Lower lobe of right lung (tissue), 2 donors: ENCODE measurements at regions not wholly inside any gene's neighbourhood (a gene's known extent, or its start where the extent isn't known, plus 50 kb on each side); places are given as distances from the start of the nearest gene placed in this dataset.

ENCODE experiments used
- ATAC-seq, 2 donors: fragments of 200-7000 bp; cut with Tn5 transposase; one replicate each; pipeline ENCODE4 v1.9.1; 2020 to 2022; ENCODE audit warnings: mild to moderate bottlenecking in 2 of 2, moderate library complexity in 2 of 2
- DNase-seq: peaks from one replicate; pipeline ENCODE4 v3.0.0-alpha.2; 2020
- H3K27ac ChIP-seq: fragments of 200-600 bp; one replicate; pipeline ENCODE4 v1.8.0; 2022
- H3K27me3 ChIP-seq: fragments of 200-600 bp; one replicate; pipeline ENCODE4 v1.8.0; 2022; ENCODE audit warnings: low read depth
- H3K36me3 ChIP-seq: fragments of 200-600 bp; one replicate; pipeline ENCODE4 v1.8.0; 2022; ENCODE audit warnings: mild to moderate bottlenecking
- H3K4me1 ChIP-seq: fragments of 200-600 bp; one replicate; pipeline ENCODE4 v1.8.0; 2022
- H3K4me3 ChIP-seq: fragments of 200-600 bp; one replicate; pipeline ENCODE4 v1.8.0; 2022; ENCODE audit warnings: mild to moderate bottlenecking
- H3K9me3 ChIP-seq: fragments of 200-600 bp; one replicate; pipeline ENCODE4 v1.8.0; 2022
- intact Hi-C: fragments of 100-400 bp; cut with DNase I; formaldehyde crosslinking; loops from one replicate; pipeline ENCODE4 v1.11.0; 2022
- TF ChIP-seq, protein P1 (sequence below): fragments of 200-600 bp; IDR thresholded peaks from one replicate; pipeline ENCODE4 v1.8.0; 2022; ENCODE audit warnings: antibody characterized with exemption, mild to moderate bottlenecking
- donor health status: DM: no; HTN: yes; CAD: no; lungs with severe emphysema.

DNA sequence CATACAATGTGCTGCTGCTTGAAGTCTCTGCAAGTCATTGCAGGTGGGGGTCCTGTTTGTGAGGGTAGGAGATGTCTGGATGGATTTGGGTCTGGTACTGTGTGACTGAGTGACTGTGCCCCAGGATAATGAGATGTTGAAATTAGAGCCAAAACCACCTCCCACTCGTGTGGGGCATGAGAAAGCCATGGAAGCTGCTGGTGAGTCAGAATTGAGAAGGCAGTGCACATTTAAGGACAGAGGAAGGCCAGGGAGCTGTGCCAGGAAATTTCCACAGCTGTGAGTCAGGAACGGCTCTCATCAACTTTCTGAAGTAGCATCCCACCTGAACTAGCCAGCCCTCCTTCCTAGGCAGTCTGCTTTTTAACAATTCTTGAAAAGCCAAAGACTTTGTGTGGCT, 229.8 kb downstream of the DRD1 start:
- ATAC-seq (peak in 1 of 2 donors; percentile 12), DNase-seq (no peak)
- TF ChIP-seq, protein P1, sequence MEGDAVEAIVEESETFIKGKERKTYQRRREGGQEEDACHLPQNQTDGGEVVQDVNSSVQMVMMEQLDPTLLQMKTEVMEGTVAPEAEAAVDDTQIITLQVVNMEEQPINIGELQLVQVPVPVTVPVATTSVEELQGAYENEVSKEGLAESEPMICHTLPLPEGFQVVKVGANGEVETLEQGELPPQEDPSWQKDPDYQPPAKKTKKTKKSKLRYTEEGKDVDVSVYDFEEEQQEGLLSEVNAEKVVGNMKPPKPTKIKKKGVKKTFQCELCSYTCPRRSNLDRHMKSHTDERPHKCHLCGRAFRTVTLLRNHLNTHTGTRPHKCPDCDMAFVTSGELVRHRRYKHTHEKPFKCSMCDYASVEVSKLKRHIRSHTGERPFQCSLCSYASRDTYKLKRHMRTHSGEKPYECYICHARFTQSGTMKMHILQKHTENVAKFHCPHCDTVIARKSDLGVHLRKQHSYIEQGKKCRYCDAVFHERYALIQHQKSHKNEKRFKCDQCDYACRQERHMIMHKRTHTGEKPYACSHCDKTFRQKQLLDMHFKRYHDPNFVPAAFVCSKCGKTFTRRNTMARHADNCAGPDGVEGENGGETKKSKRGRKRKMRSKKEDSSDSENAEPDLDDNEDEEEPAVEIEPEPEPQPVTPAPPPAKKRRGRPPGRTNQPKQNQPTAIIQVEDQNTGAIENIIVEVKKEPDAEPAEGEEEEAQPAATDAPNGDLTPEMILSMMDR: no peak
- no peaks in the 10 kb centered on the region for H3K9me3 ChIP-seq
- no peaks in the 10 kb centered on the region for H3K36me3 ChIP-seq
- no peak overlapping the region for H3K4me3 ChIP-seq
- intact Hi-C loops: no loop called here
- no peaks in the 10 kb centered on the region for H3K27me3 ChIP-seq
- no peak overlapping the region for H3K27ac ChIP-seq
- H3K4me1 ChIP-seq: peaks cover 10% of the 10 kb centered on the region

DNA sequence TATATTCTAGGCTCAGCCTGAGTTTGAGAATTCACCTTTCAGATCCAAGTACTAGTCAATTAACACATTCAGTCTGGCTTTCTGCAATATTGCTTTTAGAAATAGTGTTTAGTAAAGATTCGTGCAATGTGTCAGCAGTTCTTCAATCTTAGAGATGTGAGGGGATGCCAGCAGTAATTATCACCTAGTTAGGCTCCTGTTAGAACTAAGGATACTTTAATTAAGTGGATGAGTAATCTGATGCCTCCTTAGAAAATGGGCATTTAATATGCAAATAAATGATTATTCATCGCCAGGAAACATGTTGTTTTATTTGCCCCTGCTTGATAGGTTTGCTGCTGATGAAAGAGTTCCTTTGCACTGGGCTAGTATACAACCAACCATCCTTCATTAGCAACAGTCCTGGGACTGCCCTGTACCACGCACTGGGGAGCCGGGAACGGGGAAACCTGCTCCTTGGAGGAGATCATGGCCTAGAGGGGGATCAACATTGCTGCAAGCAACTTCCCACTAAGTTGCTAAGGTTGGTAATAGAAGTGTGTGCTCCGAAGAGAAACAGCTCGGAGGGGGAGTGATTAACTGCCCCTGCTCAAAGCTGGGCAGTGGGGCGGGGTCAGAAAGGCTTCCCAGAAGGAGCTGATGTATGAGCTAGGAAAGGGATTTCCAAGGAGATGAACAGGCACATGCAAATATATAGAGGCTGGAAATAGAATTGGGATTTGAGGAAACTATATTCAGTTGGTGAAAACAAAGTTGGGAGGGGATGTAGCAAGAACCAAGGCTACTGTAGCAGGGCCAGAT, 231.8 kb downstream of the DRD1 start:
- Histone ChIP-seq H3K4me3 (no peak overlapping the region), H3K27ac (no peak overlapping the region), H3K9me3 (no peaks in the 10 kb centered on the region), H3K4me1 (peaks cover 4% of the 10 kb centered on the region), H3K36me3 (no peaks in the 10 kb centered on the region), H3K27me3 (no peaks in the 10 kb centered on the region)
- ATAC-seq: no peak
- no peak for DNase-seq
- TF ChIP-seq, protein P1: no peak
- intact Hi-C loops: no loop called here

DNA sequence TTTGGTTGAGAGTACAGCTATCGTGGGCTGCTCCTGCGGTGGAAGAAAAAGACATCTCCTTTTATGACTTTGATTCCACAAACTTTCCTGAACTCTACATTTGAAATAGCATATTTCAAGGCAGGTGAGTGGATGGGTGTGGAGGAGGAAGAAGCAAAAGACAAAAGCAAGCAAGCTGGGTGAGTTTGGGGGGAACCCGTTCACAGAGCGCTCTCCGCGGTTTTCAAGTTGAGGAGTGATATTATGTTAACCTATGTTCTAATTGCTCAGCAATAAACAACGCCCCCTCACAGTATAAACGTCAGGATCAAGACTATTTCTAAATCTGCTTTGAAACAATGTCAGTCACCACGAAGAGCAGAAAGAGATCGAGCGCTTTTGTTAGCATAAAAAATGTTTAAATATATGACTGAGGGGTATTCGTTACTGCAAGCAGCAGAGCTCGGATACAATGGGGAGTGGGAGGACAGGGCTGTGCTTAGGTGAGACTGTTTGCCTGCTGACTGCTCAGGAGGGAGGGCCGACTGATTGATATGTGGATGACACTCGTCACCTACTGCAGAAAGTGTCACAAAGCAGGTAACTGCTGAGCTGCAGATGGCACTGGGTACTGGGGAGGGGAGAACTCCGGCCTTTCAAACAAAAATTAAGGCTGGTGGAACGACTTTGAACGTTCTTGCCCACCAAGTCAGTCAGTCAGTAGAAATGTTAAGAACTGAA, 236.5 kb downstream of the DRD1 start:
- ATAC-seq (no peak), DNase-seq (no peak)
- H3K4me1 ChIP-seq: no peaks in the 10 kb centered on the region
- no peaks in the 10 kb centered on the region for H3K9me3 ChIP-seq
- TF ChIP-seq, protein P1: no peak
- no peak overlapping the region for H3K27ac ChIP-seq
- H3K4me3 ChIP-seq: no peak overlapping the region
- intact Hi-C loops: no loop called here
- H3K36me3 ChIP-seq: no peaks in the 10 kb centered on the region
- no peaks in the 10 kb centered on the region for H3K27me3 ChIP-seq

DNA sequence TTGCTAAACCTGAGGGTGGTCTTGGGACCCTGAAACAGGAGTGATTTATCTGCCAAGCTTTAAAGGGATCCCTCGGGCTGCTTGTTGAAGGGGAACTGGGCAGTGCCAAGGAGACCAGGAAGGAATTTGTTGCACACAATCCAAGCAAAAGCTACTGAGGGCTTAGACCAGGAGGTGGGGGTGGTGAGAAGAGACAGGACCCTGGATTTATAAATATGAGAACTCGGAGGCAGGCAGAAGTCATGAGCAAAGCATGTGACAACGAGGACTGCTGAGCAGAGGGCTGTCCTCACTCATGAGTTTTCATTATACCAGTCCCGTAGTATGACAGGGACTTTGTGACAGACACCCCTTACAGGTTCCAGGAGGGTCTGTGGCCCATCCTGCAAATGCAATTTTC, 237.3 kb downstream of the DRD1 start:
- no peaks in the 10 kb centered on the region for H3K27me3 ChIP-seq
- H3K4me1 ChIP-seq: no peaks in the 10 kb centered on the region
- intact Hi-C loops: no loop called here
- H3K36me3 ChIP-seq: no peaks in the 10 kb centered on the region
- no peak overlapping the region for H3K27ac ChIP-seq
- DNase-seq: no peak
- H3K9me3 ChIP-seq: no peaks in the 10 kb centered on the region
- TF ChIP-seq, protein P1: no peak
- H3K4me3 ChIP-seq: no peak overlapping the region
- no peak for ATAC-seq

DNA sequence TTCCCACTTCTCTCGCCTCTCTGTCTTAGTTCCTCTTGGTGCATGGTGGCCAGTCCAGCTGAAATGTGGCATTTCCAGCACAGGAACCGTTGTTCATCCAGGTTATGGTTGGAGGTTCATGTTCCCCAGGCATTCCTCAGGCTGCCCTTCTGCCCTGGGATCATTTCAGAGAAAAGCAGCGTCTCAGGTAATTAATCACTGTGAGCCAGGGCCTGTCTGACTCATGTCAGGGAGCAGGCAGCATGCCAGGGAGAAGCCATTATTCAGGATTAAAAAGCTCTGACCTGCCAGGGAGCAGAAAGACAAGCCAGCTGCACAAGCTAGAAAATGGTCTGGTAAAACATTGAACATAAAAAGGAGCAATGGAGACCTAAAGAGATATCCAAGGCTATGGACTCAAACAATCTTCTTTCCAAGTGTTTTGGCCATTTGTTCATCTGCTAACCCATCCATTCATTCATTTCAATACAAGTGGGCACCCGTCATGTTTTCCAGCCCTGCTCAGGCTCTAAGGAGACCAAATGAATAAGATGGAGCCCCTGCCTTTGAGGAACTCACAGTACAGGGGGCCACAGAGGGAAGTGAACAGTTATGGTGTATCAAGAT, 241.4 kb downstream of the DRD1 start:
- H3K4me1 ChIP-seq: no peaks in the 10 kb centered on the region
- no peak overlapping the region for H3K27ac ChIP-seq
- ATAC-seq (no peak), DNase-seq (no peak)
- no peak overlapping the region for H3K4me3 ChIP-seq
- H3K9me3 ChIP-seq: no peaks in the 10 kb centered on the region
- TF ChIP-seq, protein P1: no peak
- no peaks in the 10 kb centered on the region for H3K27me3 ChIP-seq
- intact Hi-C loops: no loop called here
- no peaks in the 10 kb centered on the region for H3K36me3 ChIP-seq
